COLO829 (cell line): ENCODE measurements at regions not wholly inside any gene's neighbourhood (a gene's known extent, or its start where the extent isn't known, plus 50 kb on each side); places are given as distances from the start of the nearest gene placed in this dataset.
"Not testable (repeated sequence)": the region's sequence is repeated elsewhere in the genome, so short reads cannot be mapped to it uniquely, and the experiment has no call there.

Source experiments
- DNase-seq: peaks from one replicate; pipeline ENCODE4 v3.0.0; 2012; ENCODE audit warnings: low spot score

- not testable (repeated sequence) for DNase-seq
Observed at GRCh38 chr18:60062831-60063230, 163.0 kb downstream of the PMAIP1 start.

- no peak for DNase-seq
Observed at GRCh38 chr18:60062396-60062795, 162.6 kb downstream of the PMAIP1 start.

- DNase-seq: no peak
Observed at GRCh38 chr18:60060578-60060977, 160.8 kb downstream of the PMAIP1 start.

DNA sequence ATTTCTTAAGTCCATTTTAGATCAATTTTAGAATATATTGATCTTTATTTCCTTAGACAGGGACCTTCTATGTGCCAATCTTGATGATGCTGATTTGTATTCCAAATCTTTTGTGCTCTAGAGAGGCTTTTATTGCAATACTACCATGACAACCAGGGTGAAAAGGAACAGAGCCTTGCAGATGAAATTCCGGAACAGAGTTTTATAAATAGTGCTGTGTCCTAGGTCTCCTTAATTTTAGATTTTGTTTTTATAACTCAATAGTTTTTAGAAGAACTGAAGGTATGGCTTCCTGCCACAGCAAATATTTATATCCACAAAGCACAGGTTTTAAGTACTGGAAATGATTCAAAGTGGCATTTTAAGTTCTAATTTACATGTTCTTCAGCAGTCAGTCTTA lies 160.2 kb downstream of the PMAIP1 start:
- DNase-seq: no peak

DNA sequence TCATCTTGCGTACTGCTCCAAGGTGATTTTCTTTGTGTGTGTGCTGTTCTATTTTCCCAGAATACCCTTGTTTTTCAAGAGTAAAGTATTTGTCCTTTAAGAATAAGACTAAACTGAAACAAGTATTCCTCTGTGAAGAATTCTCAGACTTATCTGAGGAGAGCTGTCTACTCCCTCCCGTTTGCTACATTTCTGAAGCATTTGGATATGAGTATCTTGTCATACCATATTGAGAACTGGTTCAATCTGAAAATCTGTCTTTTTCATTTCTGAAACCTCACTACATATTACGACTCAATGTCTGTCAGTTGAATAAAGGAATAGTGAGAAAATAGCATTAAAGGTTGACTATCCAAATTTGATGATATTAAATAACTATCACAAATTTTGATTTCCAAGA lies 159.4 kb downstream of the PMAIP1 start:
- no peak for DNase-seq

DNA sequence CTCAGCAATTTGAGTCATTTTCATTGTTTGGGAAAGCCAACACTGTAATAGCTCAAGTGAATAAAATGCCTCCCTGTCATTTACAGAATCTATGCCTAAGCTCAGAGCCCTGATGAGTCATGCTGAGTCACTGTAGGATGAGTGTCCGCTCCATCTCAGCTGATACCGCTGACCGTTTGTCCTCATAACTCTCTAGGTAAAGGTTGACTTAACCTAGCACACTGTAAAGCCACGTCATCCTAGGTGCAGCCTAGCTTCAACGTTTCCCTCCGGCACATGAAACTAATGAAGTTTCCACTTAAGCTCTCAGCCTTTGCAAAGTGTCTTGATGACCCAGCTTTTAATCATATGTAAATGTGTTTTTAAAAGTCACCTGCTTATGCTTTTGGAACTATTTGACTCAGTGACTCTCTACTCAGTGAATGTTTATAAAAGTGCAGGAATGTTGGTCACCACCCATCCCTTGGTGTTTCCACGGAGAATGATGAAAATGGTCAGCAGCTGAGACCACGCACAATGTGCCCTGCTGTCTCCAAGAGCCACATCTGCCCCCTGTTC lies 154.0 kb downstream of the PMAIP1 start:
- peak; percentile 72 for DNase-seq

DNA sequence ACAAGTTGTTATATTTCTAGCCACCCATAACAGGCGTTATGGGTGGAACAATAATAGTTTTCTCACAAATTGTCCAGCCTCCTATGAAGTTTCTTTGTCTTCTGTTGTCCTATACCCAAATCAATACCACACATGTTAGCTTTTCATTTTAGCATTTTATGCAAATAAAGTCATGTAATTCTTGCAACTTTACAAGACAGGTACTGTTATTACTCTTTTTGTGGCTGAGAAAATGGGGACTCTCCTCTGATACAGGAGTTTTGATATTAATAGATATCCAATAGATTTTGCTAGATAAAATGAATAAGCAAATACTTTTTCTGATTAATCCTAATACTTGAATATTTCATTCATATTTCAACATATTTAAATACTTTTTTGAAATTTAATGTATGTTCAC lies 151.0 kb downstream of the PMAIP1 start:
- no peak for DNase-seq

- no peak for DNase-seq
Observed at GRCh38 chr18:60049172-60049571, 149.4 kb downstream of the PMAIP1 start.

DNA sequence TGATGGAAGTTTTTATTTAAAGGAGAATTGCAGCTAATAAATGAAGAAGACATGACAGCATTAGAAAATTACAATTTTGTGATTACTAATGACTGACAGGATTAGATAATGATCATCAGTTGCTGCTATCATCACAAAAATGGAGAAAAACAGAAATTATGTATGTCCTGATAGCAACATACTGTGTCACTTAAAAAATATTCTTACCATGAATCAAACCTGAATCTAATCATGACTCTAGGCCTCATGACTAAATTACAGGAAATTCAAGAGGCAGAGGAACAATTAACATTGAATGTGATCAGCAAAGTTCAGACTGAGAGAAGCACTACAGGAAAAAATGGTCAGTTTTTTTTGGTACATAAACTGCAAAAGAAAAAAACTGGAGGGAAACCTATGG lies 147.8 kb downstream of the PMAIP1 start:
- DNase-seq: no peak

DNA sequence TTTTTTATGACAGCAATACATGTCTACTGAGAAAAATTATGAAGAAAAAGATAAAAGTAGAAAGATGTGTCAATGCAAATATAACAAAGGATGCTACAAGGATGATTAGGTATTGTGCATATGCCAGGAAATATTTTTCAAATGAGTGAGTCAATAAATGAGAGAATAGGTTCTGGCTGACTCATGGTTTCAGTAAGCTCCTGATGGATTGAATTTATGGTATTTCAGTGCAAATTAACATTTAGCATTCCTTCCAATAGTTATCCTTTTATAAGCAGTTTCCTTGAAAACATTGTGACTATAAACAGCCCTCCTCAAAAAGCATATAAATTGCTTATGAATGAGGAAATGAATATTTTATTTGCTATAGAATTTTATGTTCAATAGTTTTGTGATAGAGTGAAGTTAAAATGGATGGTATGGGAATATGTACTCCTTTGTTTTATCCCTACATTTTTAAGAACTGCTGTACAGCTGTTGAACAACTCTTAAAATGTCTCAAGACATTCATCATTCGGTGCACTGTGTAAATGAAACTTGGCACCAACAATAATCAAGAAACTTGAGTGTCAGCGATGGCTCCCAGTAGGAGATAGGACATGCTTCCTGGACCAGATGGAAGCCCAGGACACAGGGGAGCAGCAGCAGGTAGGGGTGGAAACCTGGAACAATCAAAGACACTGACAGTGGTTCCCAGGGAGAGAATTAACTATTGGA lies 144.7 kb downstream of the PMAIP1 start:
- DNase-seq: peak; percentile 24

GRCh38 chr18:60040971-60041370 lies 141.2 kb downstream of the PMAIP1 start:
- DNase-seq: no peak

- DNase-seq: no peak
Observed at GRCh38 chr18:60038731-60039130, 138.9 kb downstream of the PMAIP1 start.

- peak; percentile 38 for DNase-seq
Observed at GRCh38 chr18:60027397-60027796, 127.6 kb downstream of the PMAIP1 start.

- no peak for DNase-seq
Observed at GRCh38 chr18:60024857-60025256, 125.1 kb downstream of the PMAIP1 start.

- no peak for DNase-seq
Observed at GRCh38 chr18:60024345-60024744, 124.5 kb downstream of the PMAIP1 start.

- no peak for DNase-seq
Observed at GRCh38 chr18:60022671-60023276, 123.0 kb downstream of the PMAIP1 start.

- peak; percentile 57 for DNase-seq
Observed at GRCh38 chr18:60021556-60021955, 121.8 kb downstream of the PMAIP1 start.

DNA sequence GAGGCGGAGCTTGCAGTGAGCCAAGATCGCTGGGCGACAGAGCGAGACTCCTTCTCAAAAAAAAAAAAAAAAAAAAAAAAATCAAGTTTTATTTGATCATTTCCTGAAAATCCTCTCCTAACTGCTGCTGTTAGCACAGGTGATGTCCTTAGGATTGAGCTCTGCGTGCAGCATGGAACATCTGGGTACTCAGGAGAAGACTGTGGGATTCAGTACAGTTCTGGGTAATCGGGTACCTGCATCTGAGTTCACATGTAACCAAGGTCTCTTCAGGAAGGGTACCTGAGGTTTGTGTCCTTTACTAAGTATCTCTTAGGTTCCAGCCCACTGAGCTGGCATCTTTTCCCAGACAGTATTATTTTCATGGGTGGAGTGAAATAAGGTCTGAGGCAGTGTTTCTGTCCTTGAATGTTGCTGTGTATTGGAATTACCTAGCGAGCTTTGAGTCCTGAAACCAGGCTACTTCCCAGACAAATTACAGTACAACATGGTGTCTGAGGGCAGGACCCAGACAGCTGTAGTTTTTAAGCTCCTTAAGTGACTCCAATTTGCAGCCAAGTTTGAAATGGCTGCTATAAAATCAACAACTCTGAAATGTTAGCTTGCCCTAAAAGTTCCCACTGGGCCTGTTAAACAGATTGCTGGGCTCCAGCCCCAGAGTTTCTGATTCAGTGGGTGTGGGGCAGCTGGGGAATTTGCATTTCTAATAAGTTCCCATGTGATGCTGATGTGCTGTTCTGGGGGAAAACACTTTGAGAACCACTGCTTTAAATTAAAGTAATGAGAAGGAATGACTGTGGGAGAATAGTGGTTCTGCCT lies 120.5 kb downstream of the PMAIP1 start:
- no peak for DNase-seq

DNA sequence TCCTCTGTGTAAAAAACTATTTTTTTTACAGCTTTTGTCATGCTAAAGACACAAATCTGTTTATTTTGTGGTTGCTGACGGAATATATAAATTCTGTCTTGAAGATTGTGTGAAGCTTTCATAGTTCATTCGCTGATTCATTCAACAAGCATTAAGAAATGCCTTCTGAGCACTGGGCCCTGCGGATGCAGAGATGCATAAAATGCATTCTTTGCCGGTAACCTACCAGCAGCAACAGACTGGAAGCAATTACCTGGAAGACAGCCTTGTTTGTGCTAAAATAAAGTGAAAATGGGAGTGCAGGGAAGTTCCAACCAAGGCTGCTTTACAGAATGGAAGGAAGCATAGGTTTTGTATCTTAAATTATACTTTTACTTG lies 119.7 kb downstream of the PMAIP1 start:
- no peak for DNase-seq

GRCh38 chr18:60018618-60019462 lies 119.0 kb downstream of the PMAIP1 start:
- no peak for DNase-seq

- DNase-seq: not testable (repeated sequence)
Observed at GRCh38 chr18:60018134-60018533, 118.3 kb downstream of the PMAIP1 start.

GRCh38 chr18:60017371-60017770 lies 117.6 kb downstream of the PMAIP1 start:
- DNase-seq: no peak
